ENCODE measurements at regions not wholly inside any gene's neighbourhood (a gene's known extent, or its start where the extent isn't known, plus 50 kb on each side); places are given as distances from the start of the nearest gene placed in this dataset.

- TF ChIP-seq CTCF (IDR thresholded peaks at IDR 0.05; ENCODE audit: low read depth, low read length, missing control alignments): no peak
- in situ Hi-C loops (cut with HindIII; ENCODE audit: low sequenced_read_pairs): loop anchor here (10.0 kb wide), 1 partner anchor 313 kb away; no protein-coding TSS in a partner anchor
- DNase-seq (ENCODE audit: low read depth): no peak
- no peak overlapping the region for H3K4me3 ChIP-seq (ENCODE audit: low read depth, low read length)
Observed at GRCh38 chrX:140917354-140918115, 84.9 kb upstream of the SPANXB1 start.

GRCh38 chrX:140918398-140919038 lies 83.9 kb upstream of the SPANXB1 start:
- in situ Hi-C loops (cut with HindIII; ENCODE audit: low sequenced_read_pairs): loop anchor here (10.0 kb wide), 1 partner anchor 314 kb away; no protein-coding TSS in a partner anchor
- TF ChIP-seq CTCF (IDR thresholded peaks at IDR 0.05; ENCODE audit: low read depth, low read length, missing control alignments): peak; percentile 57
- peak; percentile 22 for DNase-seq (ENCODE audit: low read depth)

GRCh38 chrX:140920416-140920815 lies 82.0 kb upstream of the SPANXB1 start:
- TF ChIP-seq CTCF (IDR thresholded peaks at IDR 0.05; ENCODE audit: low read depth, low read length, missing control alignments): no peak
- no peak for DNase-seq (ENCODE audit: low read depth)
- in situ Hi-C loops (cut with HindIII; ENCODE audit: low sequenced_read_pairs): no loop called here

More at GRCh38 chrX:140918398-140919038, 83.9 kb upstream of the SPANXB1 start:
- no peak overlapping the region for H3K4me3 ChIP-seq (ENCODE audit: low read depth, low read length)

GRCh38 chrX:140923118-140923517 lies 79.3 kb upstream of the SPANXB1 start:
- DNase-seq (ENCODE audit: low read depth): no peak
- in situ Hi-C loops (cut with HindIII; ENCODE audit: low sequenced_read_pairs): no loop called here
- TF ChIP-seq CTCF (IDR thresholded peaks at IDR 0.05; ENCODE audit: low read depth, low read length, missing control alignments): no peak
- H3K4me3 ChIP-seq (ENCODE audit: low read depth, low read length): no peak overlapping the region

More at GRCh38 chrX:140920416-140920815, 82.0 kb upstream of the SPANXB1 start:
- H3K4me3 ChIP-seq (ENCODE audit: low read depth, low read length): no peak overlapping the region

- in situ Hi-C loops (cut with HindIII; ENCODE audit: low sequenced_read_pairs): no loop called here
- TF ChIP-seq CTCF (IDR thresholded peaks at IDR 0.05; ENCODE audit: low read depth, low read length, missing control alignments): no peak
- no peak for DNase-seq (ENCODE audit: low read depth)
- H3K4me3 ChIP-seq (ENCODE audit: low read depth, low read length): no peak overlapping the region
Observed at GRCh38 chrX:140928739-140929138, 73.7 kb upstream of the SPANXB1 start.

GRCh38 chrX:140933016-140933415 lies 69.4 kb upstream of the SPANXB1 start:
- no peak overlapping the region for H3K4me3 ChIP-seq (ENCODE audit: low read depth, low read length)
- no peak for TF ChIP-seq CTCF (IDR thresholded peaks at IDR 0.05; ENCODE audit: low read depth, low read length, missing control alignments)
- in situ Hi-C loops (cut with HindIII; ENCODE audit: low sequenced_read_pairs): no loop called here
- no peak for DNase-seq (ENCODE audit: low read depth)

Data from astrocyte of the cerebellum (primary cell).